ENCODE measurements at regions not wholly inside any gene's neighbourhood (a gene's known extent, or its start where the extent isn't known, plus 50 kb on each side); places are given as distances from the start of the nearest gene placed in this dataset.

DNA sequence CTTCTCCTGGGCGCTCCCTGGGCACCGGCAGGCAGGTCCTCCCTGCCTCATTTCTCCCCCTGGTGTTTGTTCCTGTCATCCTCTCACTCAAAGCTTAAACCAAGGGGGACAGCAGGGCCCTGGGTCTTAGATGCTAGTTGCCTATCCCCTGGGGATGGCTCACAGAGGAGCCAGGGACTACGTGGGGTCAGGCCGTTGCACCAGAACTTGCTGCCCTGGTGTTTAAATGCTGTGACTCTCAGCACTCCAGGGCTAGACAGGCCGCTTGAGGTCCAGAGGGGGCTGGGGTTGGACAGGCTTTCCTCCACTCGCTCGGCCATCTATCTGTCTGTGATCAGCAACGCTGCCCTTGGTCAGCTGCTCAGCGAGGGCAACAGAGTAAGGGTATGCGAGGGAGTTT, 340.3 kb downstream of the CXCL12 start:
- DNase-seq (ENCODE audit: low read depth in 2 of 2), result no peak
- no peak overlapping the region for H3K4me3 ChIP-seq (replicated peaks in 1 of 2; ENCODE audit: low read depth in 2 of 2, low read length in 2 of 2)
- TF ChIP-seq, protein P1, sequence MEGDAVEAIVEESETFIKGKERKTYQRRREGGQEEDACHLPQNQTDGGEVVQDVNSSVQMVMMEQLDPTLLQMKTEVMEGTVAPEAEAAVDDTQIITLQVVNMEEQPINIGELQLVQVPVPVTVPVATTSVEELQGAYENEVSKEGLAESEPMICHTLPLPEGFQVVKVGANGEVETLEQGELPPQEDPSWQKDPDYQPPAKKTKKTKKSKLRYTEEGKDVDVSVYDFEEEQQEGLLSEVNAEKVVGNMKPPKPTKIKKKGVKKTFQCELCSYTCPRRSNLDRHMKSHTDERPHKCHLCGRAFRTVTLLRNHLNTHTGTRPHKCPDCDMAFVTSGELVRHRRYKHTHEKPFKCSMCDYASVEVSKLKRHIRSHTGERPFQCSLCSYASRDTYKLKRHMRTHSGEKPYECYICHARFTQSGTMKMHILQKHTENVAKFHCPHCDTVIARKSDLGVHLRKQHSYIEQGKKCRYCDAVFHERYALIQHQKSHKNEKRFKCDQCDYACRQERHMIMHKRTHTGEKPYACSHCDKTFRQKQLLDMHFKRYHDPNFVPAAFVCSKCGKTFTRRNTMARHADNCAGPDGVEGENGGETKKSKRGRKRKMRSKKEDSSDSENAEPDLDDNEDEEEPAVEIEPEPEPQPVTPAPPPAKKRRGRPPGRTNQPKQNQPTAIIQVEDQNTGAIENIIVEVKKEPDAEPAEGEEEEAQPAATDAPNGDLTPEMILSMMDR (IDR thresholded peaks at IDR 0.05; ENCODE audit: low read depth, low read length), result no peak

DNA sequence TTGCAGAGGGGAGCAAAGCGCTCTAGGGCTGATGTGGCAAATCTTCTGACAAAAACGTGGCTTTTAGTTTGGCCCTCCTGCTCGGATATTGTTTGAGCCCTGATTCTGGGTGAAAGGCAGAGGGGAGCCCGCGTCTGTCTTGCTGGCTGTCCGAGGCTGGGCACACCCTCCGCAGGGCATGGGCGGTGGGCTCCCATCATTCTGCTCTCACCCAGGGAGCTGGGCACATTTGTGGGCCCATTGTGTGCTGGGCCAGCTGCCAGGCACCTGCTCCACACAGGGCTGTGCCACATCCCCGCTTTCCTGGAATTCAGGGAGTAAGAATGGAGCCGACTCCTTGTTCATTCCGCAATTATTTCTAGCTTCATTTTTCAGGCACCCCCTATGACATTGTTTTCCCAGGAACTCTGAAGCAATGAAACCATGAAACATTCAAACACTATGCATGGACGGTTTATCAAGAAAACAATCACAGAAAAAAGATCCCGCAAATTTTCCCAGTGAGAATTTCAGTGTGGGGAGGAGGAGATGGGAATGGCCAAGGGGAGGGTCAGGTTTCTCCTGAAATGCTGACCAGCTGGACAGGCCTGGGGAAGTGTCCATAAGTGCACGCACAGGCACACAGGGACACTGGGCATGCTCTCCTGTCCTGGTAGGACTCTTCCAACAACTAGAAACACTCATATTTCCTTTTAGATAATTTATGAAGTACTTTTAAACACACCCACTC, 341.1 kb downstream of the CXCL12 start:
- H3K4me3 ChIP-seq (replicated peaks in 1 of 2; ENCODE audit: low read depth in 2 of 2, low read length in 2 of 2), result no peak overlapping the region
- TF ChIP-seq, protein P1 (IDR thresholded peaks at IDR 0.05; ENCODE audit: low read depth, low read length), result no peak
- DNase-seq (ENCODE audit: low read depth in 2 of 2), result no peak

DNA sequence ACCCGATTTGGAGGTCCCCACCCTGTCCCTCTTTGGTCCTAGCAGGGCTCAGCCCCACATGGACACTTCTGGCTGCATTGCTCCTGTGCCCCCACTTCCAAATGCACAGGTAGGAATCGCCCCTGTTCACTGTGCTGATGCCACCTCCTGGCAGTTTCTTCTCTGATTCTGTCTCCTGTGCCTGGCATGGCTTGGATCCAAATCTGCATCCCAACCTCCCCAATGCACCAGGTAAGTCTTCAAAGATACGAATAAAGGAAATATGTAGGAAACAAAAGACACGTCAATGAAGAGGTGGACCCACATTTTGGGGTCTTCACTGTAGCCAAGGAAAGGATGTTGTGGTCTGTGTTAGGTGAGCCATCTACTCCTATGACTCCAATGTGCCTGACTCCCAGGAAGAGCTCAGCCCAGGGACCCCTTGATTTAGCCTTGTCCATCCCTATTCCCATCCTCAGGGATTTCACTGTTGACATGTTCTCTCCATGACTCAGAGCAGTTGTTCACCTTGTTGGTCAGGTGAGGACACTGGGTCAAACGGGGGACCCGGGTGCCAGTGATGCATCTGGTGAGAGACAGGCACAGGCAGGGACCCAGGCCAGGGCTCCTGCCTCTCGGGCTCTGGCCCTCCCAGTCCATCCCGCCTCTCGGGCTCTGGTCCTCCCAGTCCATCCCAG, 341.8 kb downstream of the CXCL12 start:
- no peak for DNase-seq (ENCODE audit: low read depth in 2 of 2)
- TF ChIP-seq, protein P1 (IDR thresholded peaks at IDR 0.05; ENCODE audit: low read depth, low read length), result no peak
- no peak overlapping the region for H3K4me3 ChIP-seq (replicated peaks in 1 of 2; ENCODE audit: low read depth in 2 of 2, low read length in 2 of 2)

DNA sequence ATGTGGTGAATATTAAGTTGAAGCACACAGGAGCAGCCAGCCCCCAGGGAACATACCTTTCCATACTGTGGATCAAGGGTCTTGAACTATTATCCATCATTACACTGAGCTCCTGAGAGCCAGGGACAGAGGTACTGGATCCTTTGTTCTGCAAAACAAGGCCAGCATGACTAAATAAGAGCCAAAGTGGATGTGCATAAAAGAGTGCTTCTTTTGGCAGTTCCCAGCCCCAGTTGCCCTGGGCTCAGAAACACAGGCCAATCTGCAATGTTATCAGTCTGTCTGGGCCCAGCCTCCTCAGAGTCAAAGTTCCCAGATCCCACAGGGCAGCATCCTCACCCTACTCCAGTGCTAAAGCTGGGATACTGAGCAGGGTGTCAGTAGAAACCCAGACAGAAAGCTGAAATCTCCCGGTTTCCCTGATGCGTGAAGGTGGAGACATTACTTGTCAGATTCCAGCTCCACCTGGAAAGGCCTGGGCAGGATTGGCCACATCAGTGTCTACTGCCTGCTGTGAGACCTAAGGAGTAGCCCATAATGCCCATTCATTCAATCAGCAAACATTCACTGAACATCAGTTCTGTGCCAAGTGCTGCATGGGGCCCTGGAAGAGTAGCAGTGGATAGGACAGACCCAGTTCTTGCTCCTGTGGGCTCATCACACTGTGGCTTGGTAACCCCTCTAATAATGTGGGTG, 342.7 kb downstream of the CXCL12 start:
- TF ChIP-seq, protein P1 (IDR thresholded peaks at IDR 0.05; ENCODE audit: low read depth, low read length), result no peak
- no peak for DNase-seq (ENCODE audit: low read depth in 2 of 2)
- no peak overlapping the region for H3K4me3 ChIP-seq (replicated peaks in 1 of 2; ENCODE audit: low read depth in 2 of 2, low read length in 2 of 2)

DNA sequence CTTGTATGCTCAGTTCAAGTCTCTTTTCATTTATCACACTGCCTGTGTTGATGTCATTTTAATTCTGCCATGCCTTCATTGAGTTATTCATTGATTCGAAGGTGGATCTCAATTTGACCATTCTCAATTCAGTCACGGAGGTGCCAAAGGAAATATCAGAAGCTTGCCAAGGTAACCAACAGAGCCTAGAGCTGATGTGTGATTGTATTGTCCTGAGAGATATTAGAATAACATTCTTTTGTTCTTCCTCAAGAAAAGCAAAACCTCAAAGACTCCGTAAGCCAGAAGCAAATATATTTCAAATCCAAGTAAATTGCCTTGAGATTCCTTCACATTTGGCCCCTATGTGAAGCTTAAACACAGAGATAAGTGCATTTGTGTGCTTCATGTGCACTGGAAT, 345.3 kb downstream of the CXCL12 start:
- no peak overlapping the region for H3K4me3 ChIP-seq (replicated peaks in 1 of 2; ENCODE audit: low read depth in 2 of 2, low read length in 2 of 2)
- TF ChIP-seq, protein P1 (IDR thresholded peaks at IDR 0.05; ENCODE audit: low read depth, low read length), result no peak
- DNase-seq (ENCODE audit: low read depth in 2 of 2), result peak in 1 of 2 donors; percentile 49

DNA sequence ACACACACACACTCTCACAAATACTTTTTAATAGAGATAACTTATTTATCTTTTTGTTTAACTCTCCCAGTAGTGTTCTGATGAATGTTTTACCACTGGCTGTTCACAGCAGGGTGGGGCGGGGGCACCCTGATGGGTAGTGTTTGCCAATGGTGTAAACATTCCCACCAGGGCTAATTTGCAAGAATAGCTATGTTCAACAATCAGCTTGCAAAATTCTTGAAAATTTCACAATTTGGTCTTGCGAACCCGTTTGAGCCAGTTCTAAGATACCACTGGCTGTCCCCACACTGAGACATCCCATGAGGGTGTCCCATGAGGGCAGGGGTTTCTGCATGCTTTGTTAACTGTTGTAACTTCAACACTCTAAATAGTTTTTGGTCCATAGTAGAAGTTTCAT, 348.5 kb downstream of the CXCL12 start:
- no peak for DNase-seq (ENCODE audit: low read depth in 2 of 2)
- H3K4me3 ChIP-seq (replicated peaks in 1 of 2; ENCODE audit: low read depth in 2 of 2, low read length in 2 of 2), result no peak overlapping the region
- TF ChIP-seq, protein P1 (IDR thresholded peaks at IDR 0.05; ENCODE audit: low read depth, low read length), result no peak

Measured in cardiac fibroblast (primary cell).